Uterus (tissue), 3 donors: ENCODE measurements at regions not wholly inside any gene's neighbourhood (a gene's known extent, or its start where the extent isn't known, plus 50 kb on each side); places are given as distances from the start of the nearest gene placed in this dataset. TPM values are rescaled to one million over a fixed set of nuclear protein-coding genes. Genes with fewer than 3 reads are reported as not detected.

Experiments used
- DNase-seq, 2 donors: peaks; one replicate each; pipeline ENCODE4 v3.0.0-alpha.2; 2019 to 2020
- H3K27ac ChIP-seq, 2 donors: fragments of 200-600 bp; sonication (generic); 1 replicate in 1 of 2; 2 replicates in 1 of 2; pipeline ENCODE4 v1.5.1; 2016 to 2018
- H3K27me3 ChIP-seq, 2 donors: fragments of 200-600 bp; sonication (generic); one replicate each; pipeline ENCODE4 v1.5.1; 2018 to 2019; ENCODE audit warnings: control low read depth in 1 of 2
- H3K36me3 ChIP-seq, 2 donors: fragments of 200-600 bp; sonication (generic); one replicate each; pipeline ENCODE4 v1.5.1; 2019; ENCODE audit warnings: control low read depth in 1 of 2
- H3K4me1 ChIP-seq, 2 donors: fragments of 200-600 bp; sonication (generic); one replicate each; pipeline ENCODE4 v1.5.1; 2018 to 2019; ENCODE audit warnings: control low read depth in 1 of 2
- H3K4me3 ChIP-seq, 2 donors: fragments of 200-600 bp; sonication (generic); 1 replicate in 1 of 2; 2 replicates in 1 of 2; pipeline ENCODE4 v1.5.1; 2018 to 2019; ENCODE audit warnings: mild to moderate bottlenecking in 1 of 2
- H3K9me3 ChIP-seq, 2 donors: fragments of 200-600 bp; sonication (generic); one replicate each; pipeline ENCODE4 v1.5.1; 2019; ENCODE audit warnings: control low read depth in 1 of 2
- POLR2A ChIP-seq, 2 donors: fragments of 450-650 bp; IDR thresholded peaks; one replicate each; pipeline ENCODE4 v1.6.1; 2016; ENCODE audit warnings: antibody characterized with exemption in 2 of 2, mild to moderate bottlenecking in 1 of 2, moderate library complexity in 1 of 2
- intact Hi-C: fragments of 100-400 bp; cut with DNase I; formaldehyde crosslinking; loops from one replicate; pipeline ENCODE4 v1.15.1; 2023; ENCODE audit warnings: low total_unique reads
- small RNA-seq: library from RNA; depleted of rRNA; stranded (forward); fragments of <200 nt; gene quantifications from one replicate; pipeline ENCODE3, GENCODE V24; 2016
- TF ChIP-seq, protein P1 (sequence below), 4 experiments: fragments of 200-600 bp in 2 of 4; fragments of 450-650 bp in 2 of 4; sonication (generic) in 2 of 4; IDR thresholded peaks; one replicate each; pipeline ENCODE4 v1.5.1; 2016 to 2019; ENCODE audit warnings: antibody characterized with exemption in 4 of 4, mild to moderate bottlenecking in 2 of 4, moderate library complexity in 1 of 4
- donor health status: DM: yes; HTN: yes; CAD: no.

DNA sequence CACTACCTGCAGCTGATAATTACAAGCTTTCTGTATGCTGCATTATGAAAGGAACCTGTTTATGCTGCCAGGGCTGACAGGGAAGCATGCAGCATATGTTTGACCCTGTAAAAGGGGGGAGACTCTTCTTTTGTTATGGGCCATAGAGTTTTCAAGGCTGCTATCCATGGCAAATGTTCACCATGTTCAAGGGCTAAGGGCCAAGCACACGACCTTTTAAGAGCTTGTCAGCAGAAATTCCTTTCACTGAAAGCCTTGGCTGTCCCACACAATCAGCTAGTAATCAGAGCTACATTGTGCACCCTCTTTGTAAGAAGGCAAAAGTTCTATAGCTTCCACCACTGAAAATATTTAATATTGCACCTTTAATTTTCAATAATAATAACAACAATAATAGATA is 74.2 kb upstream of the MBIP start:
- H3K36me3 ChIP-seq: no peaks in the 10 kb centered on the region
- TF ChIP-seq, protein P1, sequence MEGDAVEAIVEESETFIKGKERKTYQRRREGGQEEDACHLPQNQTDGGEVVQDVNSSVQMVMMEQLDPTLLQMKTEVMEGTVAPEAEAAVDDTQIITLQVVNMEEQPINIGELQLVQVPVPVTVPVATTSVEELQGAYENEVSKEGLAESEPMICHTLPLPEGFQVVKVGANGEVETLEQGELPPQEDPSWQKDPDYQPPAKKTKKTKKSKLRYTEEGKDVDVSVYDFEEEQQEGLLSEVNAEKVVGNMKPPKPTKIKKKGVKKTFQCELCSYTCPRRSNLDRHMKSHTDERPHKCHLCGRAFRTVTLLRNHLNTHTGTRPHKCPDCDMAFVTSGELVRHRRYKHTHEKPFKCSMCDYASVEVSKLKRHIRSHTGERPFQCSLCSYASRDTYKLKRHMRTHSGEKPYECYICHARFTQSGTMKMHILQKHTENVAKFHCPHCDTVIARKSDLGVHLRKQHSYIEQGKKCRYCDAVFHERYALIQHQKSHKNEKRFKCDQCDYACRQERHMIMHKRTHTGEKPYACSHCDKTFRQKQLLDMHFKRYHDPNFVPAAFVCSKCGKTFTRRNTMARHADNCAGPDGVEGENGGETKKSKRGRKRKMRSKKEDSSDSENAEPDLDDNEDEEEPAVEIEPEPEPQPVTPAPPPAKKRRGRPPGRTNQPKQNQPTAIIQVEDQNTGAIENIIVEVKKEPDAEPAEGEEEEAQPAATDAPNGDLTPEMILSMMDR (IDR thresholded peaks at IDR 0.05): no peak
- no peak for DNase-seq
- H3K27me3 ChIP-seq: no peaks in the 10 kb centered on the region
- H3K4me3 ChIP-seq: no peak overlapping the region
- H3K9me3 ChIP-seq: no peaks in the 10 kb centered on the region
- intact Hi-C loops: no loop called here
- no peak overlapping the region for H3K27ac ChIP-seq
- no peaks in the 10 kb centered on the region for H3K4me1 ChIP-seq

DNA sequence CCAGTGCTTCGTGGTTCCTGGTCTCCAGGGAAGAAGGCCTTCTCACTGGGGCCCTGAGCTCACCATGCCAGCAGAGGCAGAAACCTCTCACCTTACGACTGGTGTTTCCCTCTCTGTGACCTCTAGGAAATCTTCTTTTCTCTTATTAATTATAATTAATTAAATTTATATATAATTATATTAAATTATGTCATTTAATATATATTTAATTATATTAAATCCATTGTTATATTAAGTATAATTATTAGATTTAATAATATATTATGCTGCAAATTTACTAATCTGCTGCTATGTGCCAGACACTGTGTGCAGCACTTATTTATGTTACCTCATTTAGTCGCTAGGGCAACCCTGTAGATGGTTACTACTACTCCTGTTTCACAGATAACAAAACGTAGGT is 70.3 kb upstream of the MBIP start:
- Histone ChIP-seq H3K27ac (no peak overlapping the region), H3K27me3 (no peaks in the 10 kb centered on the region), H3K4me1 (no peaks in the 10 kb centered on the region), H3K9me3 (no peaks in the 10 kb centered on the region), H3K36me3 (no peaks in the 10 kb centered on the region), H3K4me3 (no peak overlapping the region)
- TF ChIP-seq, protein P1 (IDR thresholded peaks at IDR 0.05): no peak
- TF ChIP-seq POLR2A (IDR thresholded peaks at IDR 0.05): no peak
- intact Hi-C loops: no loop called here
- DNase-seq: no peak

DNA sequence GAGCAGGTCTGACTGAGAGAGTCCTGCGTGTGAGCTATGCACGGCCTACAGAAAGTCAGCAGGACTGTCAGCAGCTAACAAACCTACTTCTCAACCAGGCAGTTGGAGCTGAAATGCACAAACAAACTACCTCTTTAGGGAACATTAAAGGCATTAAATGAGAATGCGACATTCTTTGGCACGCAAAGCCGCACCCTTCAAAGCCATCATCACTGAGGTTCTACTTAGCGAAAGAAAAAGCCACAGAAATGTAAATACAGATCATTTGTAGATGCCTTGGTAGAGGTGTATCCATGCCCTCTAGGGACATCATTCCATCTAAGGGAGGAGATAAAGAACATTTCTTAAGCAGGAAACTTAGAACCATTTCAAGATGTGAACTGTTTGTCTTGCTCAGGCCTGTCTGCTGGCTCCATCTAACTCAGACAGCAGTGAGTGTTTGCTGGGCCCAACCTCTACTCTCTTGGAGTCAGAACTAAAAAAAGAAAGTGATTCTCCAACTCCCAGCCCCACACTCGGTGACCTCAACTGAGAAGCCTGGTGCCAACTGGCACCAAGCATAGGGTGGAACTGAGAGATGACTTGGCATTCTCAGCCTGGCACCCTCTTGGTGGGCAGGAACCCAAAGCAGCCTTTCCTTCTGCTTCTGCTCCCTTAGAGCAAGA is 63.5 kb upstream of the MBIP start:
- no peak overlapping the region for H3K27ac ChIP-seq
- no peaks in the 10 kb centered on the region for H3K4me1 ChIP-seq
- peak in 1 of 2 donors; percentile 15 for DNase-seq
- H3K27me3 ChIP-seq: no peaks in the 10 kb centered on the region
- no peaks in the 10 kb centered on the region for H3K9me3 ChIP-seq
- TF ChIP-seq POLR2A (IDR thresholded peaks at IDR 0.05): no peak
- TF ChIP-seq, protein P1 (IDR thresholded peaks at IDR 0.05): no peak
- H3K4me3 ChIP-seq: no peak overlapping the region
- intact Hi-C loops: no loop called here
- no peaks in the 10 kb centered on the region for H3K36me3 ChIP-seq

GRCh38 chr14:36373982-36374673 is 53.7 kb upstream of the MBIP start:
- Histone ChIP-seq H3K4me1 (no peaks in the 10 kb centered on the region), H3K27ac (no peak overlapping the region), H3K36me3 (no peaks in the 10 kb centered on the region), H3K27me3 (no peaks in the 10 kb centered on the region), H3K9me3 (no peaks in the 10 kb centered on the region), H3K4me3 (no peak overlapping the region)
- DNase-seq: peak; percentile 21 to 29
- intact Hi-C loops: no loop called here
- TF ChIP-seq, protein P1 (IDR thresholded peaks at IDR 0.05): peak; percentile 23 to 40 (median 30)
- no peak for TF ChIP-seq POLR2A (IDR thresholded peaks at IDR 0.05)

Small RNA genes lying in the stretch of these regions (small RNA-seq; reads per million reads assigned to genes)
- gene RNU7-93P: not detected
